ENCODE measurements at regions not wholly inside any gene's neighbourhood (a gene's known extent, or its start where the extent isn't known, plus 50 kb on each side); places are given as distances from the start of the nearest gene placed in this dataset.

DNA sequence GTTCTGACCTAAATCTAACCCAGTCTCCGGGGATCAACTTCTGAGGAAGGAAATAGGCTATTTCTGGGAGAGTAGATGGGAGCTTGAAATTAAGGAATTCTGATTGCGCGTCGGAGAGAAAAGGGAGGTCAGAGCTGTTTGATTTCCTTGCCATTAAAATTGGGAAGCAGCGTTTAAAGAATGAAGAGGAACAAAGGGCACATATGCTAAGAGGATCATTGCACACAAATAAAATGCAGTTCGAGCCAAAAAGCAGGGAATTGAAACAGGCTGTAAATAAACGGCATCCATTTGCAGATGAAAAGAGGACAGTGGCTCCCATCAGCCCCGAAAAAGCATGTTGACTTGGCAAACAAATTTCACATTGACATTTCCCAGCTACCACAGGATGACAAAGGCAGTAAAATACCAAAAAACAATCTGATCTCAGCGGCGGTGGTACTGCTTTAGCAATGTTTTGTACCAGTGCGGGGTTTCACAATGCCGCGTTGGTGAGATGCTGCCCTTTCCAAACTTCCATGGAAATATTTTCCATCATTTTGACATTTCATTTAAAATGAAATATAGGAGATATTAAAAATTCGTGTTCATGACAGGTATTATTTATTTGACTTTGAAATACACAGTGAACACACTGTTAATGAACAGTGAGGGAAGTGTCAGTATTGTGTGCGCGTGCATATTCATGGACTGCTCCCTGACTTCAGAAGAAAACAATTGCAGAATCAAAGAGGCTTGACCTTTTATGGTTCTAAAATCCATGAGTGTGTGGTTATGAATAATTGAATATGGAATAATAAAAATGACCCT is 108.8 kb downstream of the SQOR start:
- no peak for DNase-seq (ENCODE audit: low spot score)

DNA sequence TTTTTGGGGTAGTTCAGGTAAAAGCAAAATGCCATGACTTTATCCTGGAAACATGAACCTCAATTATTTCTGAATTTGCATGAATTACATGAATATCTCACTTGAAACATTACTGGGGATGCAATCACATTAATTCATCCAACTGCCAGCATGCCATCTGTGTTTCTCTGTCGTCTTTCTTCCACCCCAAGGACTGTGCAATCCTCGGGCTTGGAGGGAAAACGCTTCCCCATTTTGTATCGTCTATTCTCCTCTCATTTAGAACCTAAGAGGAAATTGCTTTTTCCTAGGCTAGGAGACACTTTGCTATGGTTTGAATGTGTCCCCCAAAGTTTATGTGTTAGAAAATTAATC is 109.4 kb downstream of the SQOR start:
- no peak for DNase-seq (ENCODE audit: low spot score)

DNA sequence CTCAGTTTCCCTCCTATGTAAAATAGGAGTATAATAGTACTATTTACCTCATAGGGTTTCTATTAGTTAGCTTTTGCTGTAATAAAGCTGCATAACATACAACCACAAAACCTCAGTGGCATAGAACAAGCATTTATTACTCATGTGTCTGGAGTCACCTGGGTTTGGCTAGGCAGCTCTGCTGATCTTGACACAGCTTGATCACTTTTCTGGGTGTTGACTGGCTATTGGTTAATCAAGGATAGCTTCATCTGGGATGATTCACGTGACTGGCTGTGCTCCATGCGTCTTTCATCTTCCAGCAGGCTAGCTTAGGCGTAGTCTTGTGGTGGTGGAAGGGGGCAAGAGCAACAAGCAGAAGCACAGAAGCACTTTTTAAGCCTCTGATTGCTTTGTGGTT is 112.6 kb downstream of the SQOR start:
- DNase-seq (ENCODE audit: low spot score), result no peak

DNA sequence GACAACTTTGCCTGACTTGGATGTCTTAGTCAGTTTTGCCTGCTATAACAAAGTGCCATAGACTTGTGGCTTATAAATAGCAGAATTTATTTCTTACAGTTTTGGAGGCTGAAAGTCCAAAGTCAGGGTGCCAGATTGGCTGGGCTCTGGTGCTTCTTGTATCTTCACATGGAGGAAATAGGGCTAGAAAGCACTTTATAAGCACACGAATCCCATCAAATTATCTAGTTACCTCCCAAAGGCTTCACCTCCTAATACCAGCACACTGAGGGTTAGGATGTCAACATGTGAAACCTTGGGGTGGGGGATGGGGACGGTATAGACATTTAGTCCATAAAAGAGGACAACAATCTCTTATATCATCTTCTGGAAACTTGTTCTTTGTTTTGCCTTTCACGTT is 116.8 kb downstream of the SQOR start:
- DNase-seq (ENCODE audit: low spot score), result no peak

DNA sequence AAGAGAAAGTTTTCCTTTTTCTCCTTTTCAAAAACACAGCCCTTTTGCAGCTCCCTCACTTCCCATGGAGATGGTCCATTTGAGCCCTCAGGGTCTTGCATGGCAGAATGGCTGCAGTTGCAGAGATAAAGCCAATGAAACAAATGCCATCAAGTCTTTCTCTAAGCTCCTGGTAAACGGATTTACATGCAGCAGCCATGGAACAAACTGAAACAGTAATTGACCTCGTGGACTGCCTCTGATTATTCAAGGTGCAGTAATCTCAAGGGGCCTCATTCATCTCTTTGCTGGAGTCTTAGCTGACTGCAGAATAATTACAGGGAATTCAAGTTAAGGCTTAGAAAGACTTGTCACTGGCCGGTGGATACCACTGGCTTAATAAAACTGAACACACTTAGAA is 125.1 kb downstream of the SQOR start:
- no peak for DNase-seq (ENCODE audit: low spot score)

DNA sequence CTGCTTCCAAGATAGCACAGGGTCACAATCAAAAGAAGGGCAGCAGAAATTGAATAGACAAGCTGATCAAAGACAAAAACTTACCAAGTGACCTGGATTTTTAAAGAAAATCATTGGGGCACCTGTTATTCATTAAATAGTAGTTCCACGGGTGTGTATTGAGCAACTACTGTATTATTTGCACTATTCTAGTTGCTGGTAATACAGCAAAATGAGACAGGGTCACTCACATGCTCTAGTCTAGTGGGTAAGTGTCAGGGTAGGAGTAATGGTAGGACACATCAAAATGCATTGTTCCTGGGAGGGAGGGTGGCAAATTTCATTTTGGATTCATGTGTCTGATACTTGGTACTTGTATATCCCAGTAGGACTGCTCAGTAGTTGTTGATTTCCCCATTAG is 127.9 kb downstream of the SQOR start:
- no peak for DNase-seq (ENCODE audit: low spot score)

DNA sequence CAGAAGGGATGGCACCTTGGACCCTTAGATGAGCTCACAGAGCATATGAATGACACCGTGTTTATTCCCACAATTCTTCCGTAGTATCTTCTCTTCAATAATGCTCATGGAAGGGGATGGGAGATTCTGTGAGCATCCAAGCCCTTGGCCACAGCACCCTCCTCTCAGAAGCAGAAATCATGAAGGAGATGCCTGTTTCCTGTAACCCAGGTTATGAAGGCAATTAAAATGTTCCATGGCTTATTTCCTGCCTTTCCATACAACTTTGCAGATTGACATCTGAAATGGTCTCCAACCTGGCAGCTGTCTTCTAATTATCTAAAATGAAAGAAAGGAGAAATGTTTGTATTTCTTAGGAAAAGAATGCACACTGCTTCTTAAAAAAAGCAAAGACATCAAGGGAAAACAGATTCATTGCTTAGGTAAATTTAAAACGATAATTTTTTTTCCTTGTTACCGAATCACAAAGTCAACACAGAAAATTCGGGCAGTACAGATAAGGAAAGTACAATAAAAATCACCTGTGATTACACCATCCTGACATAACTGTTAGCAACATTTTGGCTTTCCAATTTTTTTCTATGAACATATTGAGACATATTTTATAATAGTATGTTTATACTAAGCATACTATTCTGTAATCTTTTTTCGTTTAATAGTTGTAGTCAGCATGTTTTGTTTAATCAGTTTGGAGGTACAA is 128.5 kb downstream of the SQOR start:
- no peak for DNase-seq (ENCODE audit: low spot score)

DNA sequence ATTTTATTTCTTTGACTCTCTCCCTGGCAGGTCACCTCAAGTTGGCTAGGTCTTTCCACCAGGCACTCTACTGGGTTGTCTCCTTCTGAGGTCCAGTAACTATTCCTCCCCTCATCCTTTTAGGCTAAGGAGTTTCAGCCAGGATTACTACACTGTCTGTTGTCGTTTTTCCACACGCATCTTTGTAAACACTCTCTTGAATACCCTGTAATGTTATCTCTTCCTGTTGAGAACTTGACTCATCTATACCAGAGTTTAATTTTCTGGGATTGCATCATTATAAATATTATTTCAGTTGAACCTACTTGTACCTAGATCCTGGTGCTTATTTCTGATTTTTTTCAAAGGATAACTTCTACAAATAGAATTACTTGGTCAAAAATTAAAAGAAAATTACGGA is 138.3 kb downstream of the SQOR start:
- no peak for DNase-seq (ENCODE audit: low spot score)

DNA sequence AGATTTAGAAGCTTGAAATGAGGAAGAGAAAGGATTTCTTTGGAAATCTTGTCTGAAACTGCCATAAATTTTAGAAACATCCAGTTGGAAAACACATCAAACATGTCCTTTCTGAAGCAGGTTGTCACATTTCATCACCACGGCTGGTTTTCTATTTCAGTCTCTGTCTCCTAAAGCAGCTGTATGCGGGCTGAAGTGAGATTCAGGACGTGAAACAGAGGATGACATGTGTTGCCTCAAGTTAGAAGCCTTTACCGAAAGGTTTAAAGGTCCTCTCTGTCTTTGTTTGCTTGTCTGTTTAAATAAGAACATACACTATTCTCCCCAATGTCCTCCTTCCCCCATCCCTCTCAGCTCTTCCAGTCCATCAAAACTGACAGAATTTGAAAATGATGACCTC is 141.9 kb downstream of the SQOR start:
- DNase-seq (ENCODE audit: low spot score), result no peak

DNA sequence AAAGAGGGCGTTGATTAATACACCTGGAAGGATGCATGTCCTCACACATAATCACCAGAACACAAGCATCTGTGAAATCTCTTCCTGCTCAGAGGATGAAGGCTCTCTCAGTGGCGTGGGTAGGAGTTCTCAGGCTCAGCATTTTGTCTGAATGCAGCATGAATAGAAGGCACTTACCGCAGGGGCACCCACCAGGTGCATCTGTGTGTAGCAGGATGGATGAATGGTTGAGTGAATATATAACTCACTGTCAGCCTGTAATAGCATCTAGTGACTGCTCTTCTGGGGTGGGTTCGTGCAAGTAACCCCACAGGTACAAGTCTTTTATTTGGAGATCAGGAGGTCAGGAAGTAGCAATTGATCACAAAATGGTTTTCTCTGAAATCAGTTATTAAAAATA is 143.0 kb downstream of the SQOR start:
- DNase-seq (ENCODE audit: low spot score), result no peak

DNA sequence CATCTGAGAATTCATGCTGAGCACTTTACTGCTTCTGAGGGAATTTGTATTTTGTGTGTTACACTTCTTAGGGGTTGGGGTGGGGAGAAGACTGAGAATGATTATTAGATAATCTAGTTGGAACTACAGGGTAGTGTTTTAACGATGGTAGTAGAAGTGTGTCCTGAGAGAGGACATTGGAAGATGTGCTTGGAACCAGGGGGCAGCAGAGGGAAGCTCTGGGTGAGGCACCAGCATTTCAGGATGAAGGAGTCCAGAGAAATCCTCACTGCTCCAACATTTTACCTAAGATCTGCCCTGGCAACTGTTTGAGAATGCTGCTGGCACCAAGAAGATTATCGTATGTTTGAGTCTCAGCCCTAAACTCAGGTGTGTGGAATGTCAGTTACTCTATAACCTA is 145.5 kb downstream of the SQOR start:
- no peak for DNase-seq (ENCODE audit: low spot score)

DNA sequence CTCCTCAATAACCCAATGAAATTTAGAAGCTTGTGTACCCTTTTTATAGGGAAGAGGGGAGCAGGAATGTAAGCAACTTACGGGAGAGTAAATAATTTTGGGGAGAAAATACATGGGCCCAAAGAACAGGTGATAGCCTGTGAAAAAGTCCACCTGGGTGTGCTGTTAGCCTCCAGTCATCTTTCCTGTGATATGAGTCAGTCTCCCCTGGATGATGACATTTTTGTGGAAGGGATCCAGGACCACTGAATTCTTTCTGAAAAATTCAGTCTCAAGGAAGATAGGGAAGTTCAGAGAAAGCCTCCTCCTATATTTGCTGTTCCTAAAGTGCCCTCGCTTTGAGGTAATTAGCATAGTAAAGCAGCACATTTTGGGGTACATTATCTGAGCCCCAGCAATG is 149.8 kb downstream of the SQOR start:
- no peak for DNase-seq (ENCODE audit: low spot score)

DNA sequence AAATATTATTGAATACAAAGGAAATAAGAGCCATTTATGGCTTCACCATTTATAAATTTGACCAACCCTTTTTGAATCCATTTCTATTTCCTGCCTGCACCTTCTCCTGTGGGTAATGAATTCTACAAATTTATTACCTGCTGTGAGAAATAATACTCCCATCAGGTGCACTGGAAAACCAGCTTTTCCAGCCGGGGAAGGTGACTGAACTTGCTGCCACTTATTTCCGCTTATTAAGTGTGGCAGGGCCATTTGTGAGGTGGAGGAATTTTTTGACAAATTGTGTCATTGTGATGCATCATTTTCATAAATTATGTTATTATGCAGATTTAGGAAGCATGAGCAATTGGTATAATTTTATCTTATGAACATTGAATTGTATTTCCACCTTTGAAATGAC is 151.1 kb downstream of the SQOR start:
- DNase-seq (ENCODE audit: low spot score), result no peak

DNA sequence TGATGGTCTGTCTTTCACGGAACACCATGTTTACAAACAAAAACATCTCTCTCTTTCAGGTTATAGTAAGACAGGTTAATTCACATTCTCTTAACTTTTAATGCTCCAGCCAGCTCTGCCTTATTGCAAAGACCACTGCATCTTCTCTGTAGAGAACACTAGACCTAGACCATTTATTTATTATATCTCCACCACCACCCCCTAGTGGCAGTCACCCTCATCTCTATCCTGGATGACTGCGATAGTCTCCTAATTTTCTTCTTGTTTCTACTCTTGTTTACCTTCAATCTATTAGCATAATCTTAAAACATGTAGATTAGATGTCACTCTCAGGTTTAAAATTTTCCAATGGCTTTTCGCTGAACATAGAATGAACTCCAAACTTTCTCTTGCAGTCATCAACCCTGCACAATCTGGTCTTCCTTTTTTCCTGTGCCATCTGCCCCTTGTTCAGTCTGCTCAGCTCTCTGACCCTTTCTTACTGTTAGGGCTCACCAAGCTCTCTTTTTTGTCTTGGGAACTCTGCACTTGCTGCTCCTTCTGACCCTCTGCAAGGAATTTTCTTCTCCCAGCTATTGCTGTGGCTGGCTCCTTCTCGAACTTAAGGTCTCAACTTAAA is 155.6 kb downstream of the SQOR start:
- peak; percentile 49 for DNase-seq (ENCODE audit: low spot score)

DNA sequence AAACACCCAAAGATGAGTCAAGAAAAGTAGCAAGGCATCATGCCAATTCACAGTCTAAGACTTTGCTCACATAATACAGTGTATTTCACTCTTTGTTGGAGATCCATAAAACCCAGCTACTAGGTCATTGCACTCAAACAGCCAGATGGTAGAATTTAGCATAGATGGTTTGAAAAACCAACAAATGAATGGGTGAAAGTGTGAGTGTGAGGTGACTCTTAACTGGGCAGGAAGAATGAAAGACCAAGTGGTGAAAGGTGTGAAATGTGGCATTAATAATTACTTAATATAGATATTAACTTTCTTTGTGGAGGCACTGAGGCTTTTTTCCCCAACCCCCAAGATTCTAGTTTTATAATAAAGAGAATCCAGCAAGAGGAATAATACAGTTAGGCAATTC is 159.5 kb downstream of the SQOR start:
- no peak for DNase-seq (ENCODE audit: low spot score)

DNA sequence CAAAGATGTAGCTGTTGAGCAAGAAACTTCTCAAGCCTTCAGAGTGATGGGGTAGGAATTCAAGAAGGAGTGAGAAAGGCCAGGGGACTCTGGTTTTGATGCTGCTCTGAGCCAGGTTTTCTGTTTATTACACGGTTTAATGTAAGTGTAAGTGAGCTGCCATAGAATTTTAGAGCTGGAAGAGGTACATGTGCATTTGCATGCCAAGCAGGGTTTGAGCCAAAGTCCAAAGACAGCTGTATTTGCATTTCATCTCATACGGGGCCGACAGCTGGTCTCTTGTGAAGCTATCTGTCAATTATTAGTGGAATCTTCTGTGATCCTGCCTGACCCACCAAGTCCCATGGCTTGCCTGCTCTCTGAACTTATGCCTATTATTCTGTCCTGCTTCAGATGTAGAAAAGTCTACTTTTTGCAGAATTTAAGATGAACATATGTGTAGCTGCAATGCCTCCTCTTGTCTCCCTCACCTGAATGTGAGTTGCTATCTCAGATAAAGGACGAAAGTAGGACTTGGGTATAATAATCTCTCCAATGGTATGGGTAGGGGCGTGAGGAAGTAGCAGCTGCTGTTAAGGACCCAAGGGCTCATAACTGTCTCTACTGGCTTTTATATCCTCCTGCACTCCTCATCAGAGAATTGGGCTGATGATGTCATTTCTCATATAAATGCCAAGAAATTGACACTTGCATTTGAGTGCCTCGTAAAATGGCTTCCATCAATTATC is 160.0 kb downstream of the SQOR start:
- DNase-seq (ENCODE audit: low spot score), result no peak

DNA sequence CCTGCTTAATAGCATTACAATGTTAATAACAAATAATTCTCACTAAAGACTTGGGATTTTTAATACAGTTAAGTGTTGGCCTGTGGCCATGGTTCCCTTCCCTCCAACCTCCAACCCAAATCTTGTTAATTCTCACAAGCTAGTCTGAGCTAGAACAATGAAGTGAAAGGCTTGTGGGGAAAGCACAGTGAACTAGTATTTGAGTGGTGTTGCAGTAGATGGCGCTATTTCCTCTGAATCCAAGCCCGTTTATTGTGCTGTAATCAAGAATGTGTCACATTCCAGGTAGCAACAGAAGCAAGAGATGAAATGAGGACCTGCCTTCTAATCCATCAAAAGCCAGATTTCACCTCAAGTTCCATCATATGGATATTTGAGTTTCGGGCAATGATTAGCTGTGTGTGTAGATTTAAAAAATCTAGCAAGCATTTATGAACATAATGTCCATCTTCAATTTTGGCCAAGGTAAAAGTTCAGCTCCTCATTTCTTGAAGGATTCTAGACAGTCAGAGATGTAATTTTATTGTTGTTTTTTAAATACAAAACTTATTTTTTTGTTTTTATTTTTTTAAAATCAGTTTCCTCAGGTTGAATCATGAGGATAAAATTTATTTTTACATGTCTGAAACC is 160.7 kb downstream of the SQOR start:
- DNase-seq (ENCODE audit: low spot score), result peak; percentile 17

DNA sequence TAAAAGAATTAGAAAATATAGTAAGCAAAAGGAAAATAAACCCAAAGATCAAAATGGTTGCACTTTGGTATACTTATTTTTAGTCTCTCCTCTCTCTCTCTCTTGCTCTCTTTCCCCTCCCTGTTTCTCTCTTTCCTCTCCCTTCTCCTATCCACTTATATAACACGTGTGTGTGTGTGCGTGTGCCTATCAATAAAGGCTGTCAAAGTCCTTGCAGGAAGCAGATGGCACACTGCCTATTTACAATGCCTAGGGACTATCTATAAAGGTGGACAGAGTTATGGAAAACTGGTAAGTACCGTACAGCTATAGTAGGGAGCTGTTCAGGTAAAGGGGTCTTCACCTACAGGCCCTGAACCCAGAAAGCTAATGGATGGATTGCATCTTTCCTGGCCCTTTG is 161.6 kb downstream of the SQOR start:
- DNase-seq (ENCODE audit: low spot score), result no peak

DNA sequence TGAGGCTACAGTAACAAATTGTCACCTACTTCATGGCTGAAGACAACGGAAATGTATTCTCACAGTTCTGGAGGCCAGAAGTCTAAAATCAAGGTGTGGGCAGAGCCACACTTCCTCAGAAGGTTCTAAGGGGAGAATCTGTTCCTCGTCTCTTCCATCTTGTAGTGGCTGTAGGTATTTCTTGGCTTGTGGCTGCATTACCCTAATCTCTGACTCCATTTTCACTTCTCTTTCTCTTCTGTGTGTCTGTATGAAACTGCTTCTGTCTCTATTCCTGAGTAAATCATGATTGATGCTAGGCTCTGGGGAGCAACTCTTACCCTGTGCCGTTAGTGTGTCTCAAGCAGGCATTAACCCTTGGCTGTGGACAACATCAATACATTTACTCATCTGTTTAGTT is 164.7 kb downstream of the SQOR start:
- DNase-seq (ENCODE audit: low spot score), result no peak

DNA sequence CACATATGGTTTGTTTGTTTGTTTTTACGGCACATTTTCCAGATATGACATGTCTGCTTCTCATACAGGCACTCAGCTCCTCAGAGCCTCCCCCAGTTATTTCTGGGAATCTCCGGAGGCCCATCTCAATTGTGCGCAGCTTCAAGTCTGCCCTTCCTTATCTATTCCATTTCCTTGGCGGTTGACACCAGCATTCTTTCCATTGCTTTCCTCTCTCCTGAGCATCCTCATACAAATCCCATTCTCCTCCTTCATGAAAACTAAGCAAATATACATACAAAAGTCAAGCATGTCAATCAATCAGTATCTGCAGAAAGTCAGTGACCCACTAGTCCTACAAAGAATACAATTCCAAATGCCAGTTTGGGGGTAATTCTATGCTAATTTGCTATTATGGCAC is 166.7 kb downstream of the SQOR start:
- DNase-seq (ENCODE audit: low spot score), result no peak

DNA sequence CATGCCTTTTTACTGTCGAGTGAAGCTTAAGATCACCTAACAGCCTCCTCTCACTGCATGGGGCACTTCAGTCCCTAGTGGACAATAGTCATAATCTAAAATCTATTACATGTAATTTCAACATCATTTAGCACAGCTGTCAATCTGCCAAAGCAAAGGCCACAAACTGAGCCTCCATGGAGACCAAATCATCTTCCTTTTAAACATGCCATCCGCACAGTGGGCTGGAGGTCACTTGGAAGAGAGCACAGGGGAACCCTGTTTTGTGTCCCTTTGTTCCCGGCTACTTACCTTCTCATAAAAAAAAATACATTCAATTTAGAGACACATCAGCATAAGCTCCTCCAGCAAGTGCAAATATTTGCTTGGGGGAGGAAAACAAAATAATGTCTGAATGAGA is 167.3 kb downstream of the SQOR start:
- no peak for DNase-seq (ENCODE audit: low spot score)

DNA sequence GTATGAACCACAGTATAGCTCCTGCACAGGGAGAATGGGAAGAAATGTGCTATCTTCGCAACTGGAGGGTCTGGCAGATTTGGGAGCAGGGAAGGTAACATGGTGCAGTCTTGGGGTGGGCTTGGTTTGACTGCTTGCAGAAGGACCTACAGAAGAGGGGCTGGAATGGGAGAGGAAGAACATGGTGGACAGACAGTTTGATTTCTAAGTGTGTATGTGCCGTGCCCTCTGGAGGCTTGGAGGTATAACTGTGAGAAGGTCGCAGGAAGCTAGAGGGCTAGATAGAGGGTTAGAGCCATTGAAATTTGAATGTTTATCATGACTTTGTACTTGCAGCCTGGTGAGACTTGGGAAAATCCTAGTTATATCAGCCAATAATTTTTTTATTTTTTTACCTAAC is 169.2 kb downstream of the SQOR start:
- no peak for DNase-seq (ENCODE audit: low spot score)
